ENCODE measurements at regions not wholly inside any gene's neighbourhood (a gene's known extent, or its start where the extent isn't known, plus 50 kb on each side); places are given as distances from the start of the nearest gene placed in this dataset.
A peak's percentile ranks its signal among the peaks of the same experiment; 100 is the strongest.

GRCh38 chr15:25248583-25249235 is 190.1 kb downstream of the UBE3A start:
- Histone ChIP-seq H2AK5ac (ENCODE audit: low read depth, low read length) (no peak overlapping the region), H3K4me2 (ENCODE audit: insufficient read depth in 1 of 2, low read depth in 2 of 2, low read length in 2 of 2) (no peak overlapping the region), H3K4ac (replicated peaks; ENCODE audit: insufficient read length, low read depth, low read length) (no peak overlapping the region), H4K91ac (replicated peaks; ENCODE audit: insufficient read length, low read length) (no peak overlapping the region), H4K20me1 (replicated peaks in 1 of 2; ENCODE audit: control insufficient read depth in 1 of 2, insufficient read depth in 2 of 2, low read length in 2 of 2) (no peaks in the 10 kb centered on the region), H2BK12ac (ENCODE audit: low read depth, low read length) (no peak overlapping the region), H4K8ac (ENCODE audit: extremely low read depth, insufficient read depth, low read length) (peak overlapping the region; percentile 11; the same call in 1 of the 2 replicates), H2BK20ac (ENCODE audit: low read length) (no peak overlapping the region), H2AFZ (ENCODE audit: low read length) (no peak overlapping the region), H3K79me1 (ENCODE audit: low read depth, low read length) (no peaks in the 10 kb centered on the region), H3K4me3 (ENCODE audit: extremely low read depth in 1 of 4, insufficient read depth in 2 of 4, low read depth in 3 of 4, low read length in 4 of 4) (no peak overlapping the region), H3K56ac (replicated peaks; ENCODE audit: insufficient read length, low read depth, low read length) (no peak overlapping the region), H3K9me3 (ENCODE audit: insufficient read depth in 2 of 2, low read depth in 1 of 2, low read length in 1 of 2) (peaks cover 60 to 97% of the 10 kb centered on the region in 2 experiments), H3K14ac (ENCODE audit: insufficient read length) (no peak overlapping the region), H3K18ac (ENCODE audit: extremely low read depth, low read length) (no peak overlapping the region), H2BK15ac (ENCODE audit: low read length) (no peak overlapping the region), H3K4me1 (replicated peaks in 1 of 4; ENCODE audit: control insufficient read depth in 3 of 4, insufficient read depth in 4 of 4, low read length in 3 of 4) (no peaks in the 10 kb centered on the region), H3K79me2 (ENCODE audit: control insufficient read depth in 1 of 2, insufficient read depth in 2 of 2, low read length in 2 of 2) (no peaks in the 10 kb centered on the region), H4K5ac (ENCODE audit: insufficient read length, low read depth, low read length) (no peak overlapping the region), H2BK120ac (replicated peaks; ENCODE audit: low read depth, low read length) (no peak overlapping the region), H3K23ac (ENCODE audit: insufficient read length) (no peak overlapping the region), H3K36me3 (ENCODE audit: control insufficient read depth in 2 of 4, insufficient read depth in 4 of 4, low read length in 3 of 4) (no peaks in the 10 kb centered on the region), H2BK5ac (ENCODE audit: low read depth, low read length) (no peak overlapping the region), H3K9ac (replicated peaks in 1 of 4; ENCODE audit: extremely low read depth in 1 of 4, low read depth in 3 of 4, low read length in 3 of 4) (no peak overlapping the region), H3K27ac (ENCODE audit: low read depth, low read length) (no peak overlapping the region), H3K23me2 (ENCODE audit: low read depth, low read length) (no peaks in the 10 kb centered on the region), H3K27me3 (replicated peaks in 1 of 4; ENCODE audit: control insufficient read depth in 3 of 4, extremely low read depth in 1 of 4, insufficient read depth in 3 of 4, low read length in 3 of 4) (no peaks in the 10 kb centered on the region)
- DNase-seq (ENCODE audit: low read depth in 1 of 2, low spot score in 2 of 2) (no peak), FAIRE-seq (no peak)
- WGBS, 2 experiments (ENCODE audit: extremely low coverage in 1 of 2, insufficient coverage in 1 of 2, insufficient read length in 1 of 2, insufficient replicate concordance in 2 of 2, low coverage in 1 of 2, low lambda C conversion rate in 2 of 2, missing lambda C conversion rate in 1 of 2), result 91% methylated on average over 2 of the region's 8 CpGs; no CpG with 5 or more reads in 1 of the 2 experiments
- POLR2A ChIA-PET (ENCODE audit: partially characterized antibody), result interaction anchor here (0.6 kb wide), 1 partner anchor 19 kb away, joined by 4 read pairs; no protein-coding TSS in a partner anchor
- CTCF ChIA-PET (ENCODE audit: partially characterized antibody), result no interaction called here
- TF ChIP-seq EP300 (IDR thresholded peaks at IDR 0.05; ENCODE audit: borderline replicate concordance in 1 of 2, low read depth in 2 of 2, low read length in 2 of 2) (no peak), ATF2 (IDR thresholded peaks at IDR 0.05; ENCODE audit: low read length) (no peak), CHD2 (IDR thresholded peaks at IDR 0.05; ENCODE audit: low read length) (no peak), NRF1 (IDR thresholded peaks at IDR 0.05; ENCODE audit: low read depth, low read length) (no peak), FOSL1 (IDR thresholded peaks at IDR 0.05; ENCODE audit: insufficient read depth, low read depth, low read length) (no peak), ASH2L (IDR thresholded peaks at IDR 0.05; ENCODE audit: low read length) (no peak), TAF7 (optimal IDR thresholded peaks at IDR 0.05; ENCODE audit: borderline replicate concordance, low read depth, low read length) (no peak)
